Esophagus muscularis mucosa (tissue), 4 donors: ENCODE measurements at regions not wholly inside any gene's neighbourhood (a gene's known extent, or its start where the extent isn't known, plus 50 kb on each side); places are given as distances from the start of the nearest gene placed in this dataset.

Experiments
- DNase-seq: peaks from one replicate; pipeline ENCODE4 v3.0.0-alpha.2; 2017; ENCODE audit errors: extremely low spot score
- H3K27ac ChIP-seq, 4 donors: fragments of 200-600 bp; sonication (generic); replicated peaks in 1 of 4; 1 replicate in 3 of 4; 2 replicates in 1 of 4; pipeline ENCODE4 v1.5.1; 2016 to 2019; ENCODE audit warnings: mild to moderate bottlenecking in 1 of 4
- H3K27me3 ChIP-seq, 4 donors: fragments of 200-600 bp; sonication (generic); one replicate each; pipeline versions ENCODE4 v1.5.1 to v1.6.0; 2016 to 2019
- H3K36me3 ChIP-seq, 4 donors: fragments of 200-600 bp; sonication (generic); one replicate each; pipeline ENCODE4 v1.5.1; 2016 to 2019
- H3K4me1 ChIP-seq, 4 donors: fragments of 200-600 bp; sonication (generic); one replicate each; pipeline ENCODE4 v1.5.1; 2016 to 2019
- H3K4me3 ChIP-seq, 4 donors: fragments of 200-600 bp; sonication (generic); 1 replicate in 2 of 4; 2 replicates in 2 of 4; pipeline ENCODE4 v1.5.1; 2016 to 2019; ENCODE audit warnings: mild to moderate bottlenecking in 4 of 4, moderate library complexity in 1 of 4
- H3K9me3 ChIP-seq, 4 donors: fragments of 200-600 bp; sonication (generic); 1 replicate in 3 of 4; 2 replicates in 1 of 4; pipeline ENCODE4 v1.5.1; 2016 to 2019
- CTCF ChIP-seq, 3 experiments: fragments of 200-600 bp in 2 of 3; fragments of 450-650 bp in 1 of 3; sonication (generic) in 2 of 3; IDR thresholded peaks; one replicate each; pipeline ENCODE4 v1.5.1; 2017 to 2019; ENCODE audit warnings: antibody characterized with exemption in 3 of 3, mild to moderate bottlenecking in 2 of 3, moderate library complexity in 1 of 3
- EP300 ChIP-seq: sonication (generic); formaldehyde crosslinking; IDR thresholded peaks from one replicate; pipeline ENCODE4 v1.6.1; 2017; ENCODE audit warnings: antibody characterized with exemption
- POLR2A ChIP-seq: fragments of 450-650 bp; IDR thresholded peaks from one replicate; pipeline ENCODE4 v1.6.1; 2017; ENCODE audit warnings: antibody characterized with exemption, moderate library complexity, mild to moderate bottlenecking, low read depth
- POLR2AphosphoS5 ChIP-seq, 2 donors: sonication (generic); formaldehyde crosslinking; IDR thresholded peaks; one replicate each; pipeline ENCODE4 v1.6.1; 2017; ENCODE audit warnings: antibody characterized with exemption in 2 of 2
- WGBS: methylation state at CpG from one replicate; pipeline ENCODE4 v1.1.5; 2018; 5-methylcytosine and 5-hydroxymethylcytosine counted together
- intact Hi-C: fragments of 100-400 bp; cut with DNase I; formaldehyde crosslinking; loops from one replicate; pipeline ENCODE4 v1.15.1; 2023

GRCh38 chr3:20425138-20425537 lies 239.1 kb upstream of the SGO1 start:
- TF ChIP-seq POLR2A (no peak), EP300 (no peak), CTCF (IDR thresholded peaks at IDR 0.05) (no peak), POLR2AphosphoS5 (IDR thresholded peaks at IDR 0.05) (no peak)
- H3K9me3 ChIP-seq = peaks cover 0 to 19% (median 6%) of the 10 kb centered on the region in 4 donors
- DNase-seq = no peak
- no peak overlapping the region for H3K27ac ChIP-seq
- no peaks in the 10 kb centered on the region for H3K36me3 ChIP-seq
- H3K4me3 ChIP-seq = no peak overlapping the region
- no peaks in the 10 kb centered on the region for H3K4me1 ChIP-seq
- 83% methylated on average over 1 of the region's 1 CpG for WGBS
- no peaks in the 10 kb centered on the region for H3K27me3 ChIP-seq
- intact Hi-C loops = no loop called here

- H3K4me1 ChIP-seq = no peaks in the 10 kb centered on the region
- no peak for DNase-seq
- H3K4me3 ChIP-seq = no peak overlapping the region
- H3K36me3 ChIP-seq = no peaks in the 10 kb centered on the region
- H3K27ac ChIP-seq = no peak overlapping the region
- no peaks in the 10 kb centered on the region for H3K27me3 ChIP-seq
- intact Hi-C loops = no loop called here
- TF ChIP-seq POLR2A = no peak
- TF ChIP-seq POLR2AphosphoS5 (IDR thresholded peaks at IDR 0.05) = no peak
- no peak for TF ChIP-seq CTCF (IDR thresholded peaks at IDR 0.05)
- no peak for TF ChIP-seq EP300
- WGBS = 77% methylated on average over 2 of the region's 2 CpGs
- H3K9me3 ChIP-seq = peaks cover 0 to 18% (median 6%) of the 10 kb centered on the region in 4 donors
These were observed 238.1 kb upstream of the SGO1 start for GRCh38 chr3:20424086-20424485.

GRCh38 chr3:20422391-20422790 lies 236.4 kb upstream of the SGO1 start:
- intact Hi-C loops = no loop called here
- Histone ChIP-seq H3K36me3 (no peaks in the 10 kb centered on the region), H3K27ac (no peak overlapping the region), H3K4me1 (no peaks in the 10 kb centered on the region), H3K9me3 (peaks cover 0 to 12% (median 3%) of the 10 kb centered on the region in 4 donors), H3K4me3 (no peak overlapping the region), H3K27me3 (no peaks in the 10 kb centered on the region)
- no peak for DNase-seq
- 92% methylated on average over 2 of the region's 2 CpGs for WGBS
- TF ChIP-seq POLR2A = no peak
- TF ChIP-seq EP300 = no peak
- no peak for TF ChIP-seq CTCF (IDR thresholded peaks at IDR 0.05)
- no peak for TF ChIP-seq POLR2AphosphoS5 (IDR thresholded peaks at IDR 0.05)

GRCh38 chr3:20417388-20418108 lies 231.5 kb upstream of the SGO1 start:
- no peak for TF ChIP-seq POLR2AphosphoS5 (IDR thresholded peaks at IDR 0.05)
- 63% methylated on average over 5 of the region's 5 CpGs for WGBS
- H3K27me3 ChIP-seq = no peaks in the 10 kb centered on the region
- no peak overlapping the region for H3K4me3 ChIP-seq
- no peak overlapping the region for H3K27ac ChIP-seq
- intact Hi-C loops = no loop called here
- H3K4me1 ChIP-seq = no peaks in the 10 kb centered on the region
- DNase-seq = no peak
- no peaks in the 10 kb centered on the region for H3K36me3 ChIP-seq
- H3K9me3 ChIP-seq = no peaks in the 10 kb centered on the region

DNA sequence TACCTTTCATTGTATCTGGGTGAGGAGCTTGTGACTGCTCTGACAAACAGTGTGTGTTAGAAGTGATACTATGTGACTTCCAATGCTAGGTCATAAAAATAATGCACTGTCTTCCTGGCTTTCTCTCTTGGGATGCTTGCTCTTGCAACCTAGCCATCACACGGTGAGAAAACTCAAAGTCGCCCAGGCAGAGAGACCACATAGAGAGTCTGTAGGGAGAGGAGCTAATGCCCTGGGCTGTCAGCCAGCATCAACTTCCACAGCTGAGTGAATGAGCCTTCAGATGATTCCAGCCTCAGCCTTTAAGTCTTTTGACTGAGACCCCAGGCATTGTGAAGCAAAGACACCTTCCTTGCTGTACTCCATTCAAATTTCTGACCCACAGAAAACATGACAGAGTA lies 220.6 kb upstream of the SGO1 start:
- no peaks in the 10 kb centered on the region for H3K27me3 ChIP-seq
- no peaks in the 10 kb centered on the region for H3K36me3 ChIP-seq
- peaks cover 0 to 20% (median 13%) of the 10 kb centered on the region in 4 donors for H3K4me1 ChIP-seq
- DNase-seq = no peak
- intact Hi-C loops = no loop called here
- H3K9me3 ChIP-seq = no peaks in the 10 kb centered on the region
- no peak overlapping the region for H3K4me3 ChIP-seq
- H3K27ac ChIP-seq = no peak overlapping the region
- TF ChIP-seq EP300 = no peak
- TF ChIP-seq CTCF (IDR thresholded peaks at IDR 0.05) = no peak
- TF ChIP-seq POLR2A = no peak
- TF ChIP-seq POLR2AphosphoS5 (IDR thresholded peaks at IDR 0.05) = no peak
- 56% methylated on average over 2 of the region's 2 CpGs for WGBS
